GM21737 (cell line): ENCODE measurements at regions not wholly inside any gene's neighbourhood (a gene's known extent, or its start where the extent isn't known, plus 50 kb on each side); places are given as distances from the start of the nearest gene placed in this dataset.

Experiments used
- ATAC-seq: cut with Tn5 transposase; IDR thresholded peaks from one replicate; pipeline ENCODE4 v1.9.1; 2021; ENCODE audit warnings: mild to moderate bottlenecking, moderate library complexity; ENCODE audit not compliant: unreplicated experiment

DNA sequence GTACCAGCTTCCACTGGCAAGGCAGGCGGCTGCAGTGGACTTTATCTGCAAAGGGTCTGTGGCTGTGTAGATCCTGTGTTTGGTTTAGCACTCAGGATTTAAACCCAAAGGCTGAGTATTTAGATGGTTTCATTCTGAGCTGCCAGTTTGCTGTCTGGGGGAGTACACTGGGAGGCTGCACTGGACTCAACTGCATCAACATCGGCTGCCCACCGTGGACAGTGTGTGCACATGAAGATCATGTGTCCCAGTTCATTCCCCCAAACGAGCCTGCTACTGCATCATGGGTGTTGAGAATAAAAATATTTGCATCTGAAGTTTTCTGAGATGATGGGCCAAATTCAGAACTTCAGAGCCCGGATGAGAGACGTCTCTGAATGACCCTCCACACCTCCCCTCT, 328.6 kb upstream of the SHH start:
- no peak for ATAC-seq

DNA sequence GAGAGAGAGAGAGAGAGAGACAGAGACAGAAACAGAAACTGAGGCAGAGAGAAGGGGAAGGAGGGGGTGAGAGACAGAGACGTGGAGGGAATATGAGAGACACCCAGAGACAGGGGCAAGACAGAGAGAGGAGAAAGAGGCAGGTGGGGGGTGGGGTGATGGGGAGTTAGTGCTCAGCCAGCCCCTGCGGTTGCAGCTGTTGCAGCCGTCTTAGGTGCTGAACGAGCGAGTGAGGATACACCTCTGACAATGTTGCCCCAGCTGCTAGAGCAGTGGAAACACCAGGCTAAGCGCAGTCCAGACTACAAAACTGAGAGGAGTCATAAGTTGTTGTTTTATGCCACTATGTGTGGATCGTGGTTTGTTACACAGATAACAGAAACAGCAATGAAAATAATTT, 328.2 kb upstream of the SHH start:
- ATAC-seq = no peak

DNA sequence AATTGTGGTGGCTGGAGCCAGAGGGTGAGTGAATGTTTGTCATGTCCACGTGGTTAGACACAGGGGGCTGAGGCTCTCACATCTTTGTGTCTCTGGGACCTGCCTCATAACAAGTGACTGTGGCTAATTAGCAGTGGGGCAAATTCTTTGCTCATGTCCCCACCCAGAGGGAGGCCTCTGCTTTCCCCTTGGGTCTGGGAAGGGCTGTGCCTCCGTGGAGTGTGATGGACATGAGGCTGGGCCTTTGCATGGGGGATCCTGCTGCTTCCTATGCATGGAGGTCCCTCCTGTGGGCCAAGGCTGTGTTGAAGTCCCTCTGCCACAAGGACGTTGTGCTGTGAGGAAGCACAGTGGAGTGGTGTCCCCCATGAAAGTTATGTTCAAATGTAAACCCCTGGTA, 327.4 kb upstream of the SHH start:
- no peak for ATAC-seq

DNA sequence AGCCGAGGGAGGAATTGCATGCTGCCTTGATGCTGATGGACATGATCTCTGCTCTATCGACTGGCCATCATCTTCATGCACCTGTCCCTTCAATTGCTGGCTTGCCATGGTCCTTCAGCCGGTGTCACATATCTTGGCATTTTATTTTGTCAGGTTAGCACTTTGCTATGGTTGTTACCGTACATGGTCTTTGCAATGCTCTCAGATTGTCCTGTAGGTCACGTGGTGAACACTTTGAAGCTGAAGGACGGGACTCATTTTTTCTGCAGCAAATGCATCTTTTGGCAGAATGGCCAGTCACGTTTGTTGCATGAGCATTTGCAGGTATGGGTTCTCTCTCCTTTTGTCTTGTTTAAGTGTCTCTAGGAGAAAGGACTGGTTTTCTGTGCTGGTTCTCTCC, 326.8 kb upstream of the SHH start:
- no peak for ATAC-seq

DNA sequence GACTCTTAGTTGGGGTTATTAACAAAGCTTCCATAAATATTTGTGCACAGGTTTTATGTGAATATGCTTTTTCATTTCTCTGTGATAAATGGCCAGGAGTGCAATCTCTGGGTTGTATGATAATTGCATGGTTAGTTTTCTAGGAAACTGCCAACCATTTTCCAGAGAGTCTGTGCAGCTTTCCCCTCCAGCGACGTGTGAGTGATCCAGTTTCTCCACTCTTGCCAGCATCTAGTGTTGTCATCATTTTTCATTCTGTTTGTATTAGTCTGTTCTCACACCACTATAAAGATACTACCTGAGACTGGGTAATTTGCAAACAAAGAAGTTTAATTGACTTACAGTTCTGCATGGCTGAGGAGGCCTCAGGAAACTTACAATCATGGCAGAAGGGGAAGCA, 319.6 kb upstream of the SHH start:
- no peak for ATAC-seq

DNA sequence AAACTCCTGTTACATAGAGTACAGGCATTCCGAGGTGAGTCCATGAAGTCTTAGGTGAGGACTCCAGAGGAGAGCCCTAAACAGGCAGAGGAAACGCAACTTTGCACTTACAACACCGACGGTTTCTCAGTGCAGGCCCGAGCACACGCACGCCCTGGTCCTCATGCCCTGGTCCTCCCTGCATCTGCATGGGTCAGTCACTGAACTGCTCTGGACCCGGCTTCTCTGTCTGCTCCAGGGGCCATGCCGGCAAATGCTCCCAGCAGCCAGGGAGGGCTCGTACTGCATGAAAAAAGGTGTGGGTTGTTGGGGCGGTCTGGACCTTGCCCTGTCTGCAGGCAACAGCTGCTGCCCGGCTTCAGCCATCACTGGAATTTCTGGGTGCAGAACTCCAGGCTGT, 317.3 kb upstream of the SHH start:
- ATAC-seq = no peak

DNA sequence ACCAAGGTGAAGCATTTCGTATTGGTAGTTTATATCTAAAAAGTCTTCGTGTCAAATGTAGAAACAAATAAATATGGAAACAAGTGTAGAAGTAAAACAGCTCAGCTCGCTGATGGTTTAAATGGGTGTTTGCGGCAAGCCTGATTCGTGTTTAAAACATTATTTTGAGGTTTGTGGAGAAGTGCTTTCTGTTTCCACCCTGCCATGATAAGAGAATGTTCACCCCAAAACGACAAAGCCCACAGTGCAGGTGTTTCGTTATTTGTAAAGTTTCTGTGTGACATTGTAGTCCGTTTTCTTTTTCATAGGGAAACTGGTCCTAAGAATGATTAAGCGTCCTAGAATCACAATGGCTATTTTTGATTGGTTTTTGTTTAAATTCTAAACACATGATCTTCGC, 316.2 kb upstream of the SHH start:
- no peak for ATAC-seq

DNA sequence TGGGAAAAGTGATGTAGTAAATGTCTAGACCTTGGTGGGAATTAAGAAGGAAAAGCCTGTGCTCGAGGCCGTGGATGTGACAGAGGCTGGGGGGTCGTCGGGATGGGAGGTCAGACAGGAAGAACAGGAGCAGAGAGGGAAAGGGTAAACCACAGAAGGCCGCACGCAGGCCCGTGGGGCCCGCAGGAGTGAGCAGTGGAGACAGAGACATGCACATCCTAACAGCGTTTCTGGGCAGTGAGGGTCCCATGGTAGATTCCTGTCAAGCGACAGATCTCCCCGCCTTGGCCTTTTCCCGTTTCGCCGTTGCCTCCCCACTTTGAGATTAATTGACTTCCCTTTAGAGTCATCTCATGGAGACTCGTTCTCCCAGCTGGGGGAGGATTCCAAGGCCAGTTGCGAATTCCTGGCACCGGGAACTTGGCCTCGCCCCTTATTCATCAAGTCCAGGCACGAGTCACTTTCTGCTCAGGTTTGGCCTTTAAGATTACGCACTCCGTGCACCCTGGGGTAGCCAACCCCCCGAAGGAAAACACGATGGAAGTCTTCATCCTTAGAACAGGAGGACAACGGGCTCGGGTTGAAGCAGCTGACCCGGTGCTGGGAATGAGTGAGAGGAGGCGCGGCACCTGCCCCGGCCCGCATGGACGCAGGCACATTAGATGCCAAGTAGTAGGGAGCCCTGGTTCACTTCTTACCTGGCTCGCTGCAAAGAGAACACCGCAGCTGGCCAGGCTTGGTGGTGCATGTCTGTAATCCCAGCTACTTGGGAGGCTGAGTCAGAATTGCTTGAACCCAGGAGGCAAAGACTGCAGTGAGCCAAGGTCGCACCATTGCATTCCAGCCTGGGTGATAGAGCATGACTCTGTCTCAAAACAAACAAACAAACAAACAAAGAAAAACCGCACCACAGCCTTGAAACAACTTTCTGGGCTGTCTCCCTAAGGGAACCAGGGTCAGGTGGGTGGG, 315.2 kb upstream of the SHH start:
- no peak for ATAC-seq

DNA sequence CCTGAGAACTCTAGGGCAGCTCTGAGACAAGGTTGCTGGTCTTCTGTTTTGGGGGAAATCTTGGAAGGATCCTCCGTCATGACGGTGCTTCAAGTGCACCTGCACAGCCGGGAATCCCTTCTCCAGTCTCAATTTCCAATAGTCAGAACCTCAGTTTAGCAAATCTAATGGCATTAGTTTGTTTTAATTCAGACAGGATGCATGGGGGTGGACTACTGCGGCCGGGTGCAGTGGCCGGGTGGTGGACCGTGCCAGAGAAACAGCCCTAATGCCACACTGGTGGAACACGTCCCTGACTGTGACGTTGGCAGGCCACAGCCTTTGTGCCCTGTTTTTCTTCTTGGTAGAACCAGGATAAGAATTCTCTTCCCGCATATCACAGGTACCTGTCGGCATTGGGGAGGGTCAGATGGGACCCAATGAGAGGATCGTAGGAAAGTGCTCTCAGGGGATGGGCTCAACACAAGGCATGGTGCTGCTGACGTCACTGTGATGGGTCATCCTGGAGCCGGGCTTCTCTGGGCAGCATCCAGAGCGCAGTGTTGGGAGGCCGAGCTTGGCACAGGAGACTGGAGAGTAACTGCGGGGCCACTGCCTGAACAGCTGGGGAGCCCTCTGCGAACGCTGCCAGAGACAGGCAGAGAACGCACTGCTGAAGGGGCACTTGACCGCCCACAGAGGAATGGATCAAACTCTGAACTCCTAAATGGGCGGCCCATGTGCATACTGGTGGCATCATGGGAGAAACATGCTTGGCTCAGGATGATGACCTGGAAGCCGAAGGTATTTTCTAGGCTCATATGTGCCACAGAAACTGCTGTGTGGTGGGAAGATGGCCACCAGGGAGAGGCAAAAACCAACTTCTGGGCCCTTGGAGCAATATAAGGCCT, 313.8 kb upstream of the SHH start:
- ATAC-seq = no peak

DNA sequence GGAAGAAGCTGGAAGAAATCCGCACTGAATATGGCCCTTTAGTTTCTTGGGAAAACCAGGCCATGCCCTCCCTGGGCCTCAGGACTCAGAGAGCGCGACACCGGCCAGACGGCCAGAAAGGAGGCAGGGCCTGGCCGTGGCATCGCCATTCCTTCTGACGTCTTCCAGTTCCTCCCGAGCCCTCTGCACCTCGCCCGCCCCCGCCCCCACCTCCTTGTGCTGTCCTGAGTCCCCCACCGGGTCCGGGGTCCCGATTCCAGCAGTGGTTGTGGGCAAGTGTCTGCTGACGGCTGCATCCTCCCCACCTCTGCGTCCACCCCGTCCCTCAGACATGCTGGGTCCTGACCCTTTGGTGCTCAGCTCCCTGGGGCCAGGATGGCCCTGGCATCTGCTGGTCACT, 312.1 kb upstream of the SHH start:
- ATAC-seq = no peak

DNA sequence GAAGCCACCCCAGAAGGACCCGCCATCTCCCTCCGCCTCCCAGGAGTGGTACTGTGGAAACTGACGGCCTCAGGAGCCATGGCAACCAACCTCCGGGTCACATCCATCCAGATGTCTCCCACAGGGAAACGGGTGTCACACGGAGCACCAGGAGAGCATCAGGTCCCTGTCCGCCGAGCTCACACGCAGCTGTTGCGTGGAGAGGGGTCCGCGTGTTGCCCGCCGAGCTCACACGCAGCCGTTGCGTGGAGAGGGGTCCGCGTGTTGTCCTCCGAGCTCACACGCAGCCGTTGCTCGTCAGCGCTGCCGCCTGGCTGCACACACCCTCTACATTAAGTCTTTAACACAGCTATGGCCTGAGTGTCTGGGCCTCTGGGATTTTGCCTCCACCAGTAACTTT, 311.1 kb upstream of the SHH start:
- ATAC-seq = no peak

DNA sequence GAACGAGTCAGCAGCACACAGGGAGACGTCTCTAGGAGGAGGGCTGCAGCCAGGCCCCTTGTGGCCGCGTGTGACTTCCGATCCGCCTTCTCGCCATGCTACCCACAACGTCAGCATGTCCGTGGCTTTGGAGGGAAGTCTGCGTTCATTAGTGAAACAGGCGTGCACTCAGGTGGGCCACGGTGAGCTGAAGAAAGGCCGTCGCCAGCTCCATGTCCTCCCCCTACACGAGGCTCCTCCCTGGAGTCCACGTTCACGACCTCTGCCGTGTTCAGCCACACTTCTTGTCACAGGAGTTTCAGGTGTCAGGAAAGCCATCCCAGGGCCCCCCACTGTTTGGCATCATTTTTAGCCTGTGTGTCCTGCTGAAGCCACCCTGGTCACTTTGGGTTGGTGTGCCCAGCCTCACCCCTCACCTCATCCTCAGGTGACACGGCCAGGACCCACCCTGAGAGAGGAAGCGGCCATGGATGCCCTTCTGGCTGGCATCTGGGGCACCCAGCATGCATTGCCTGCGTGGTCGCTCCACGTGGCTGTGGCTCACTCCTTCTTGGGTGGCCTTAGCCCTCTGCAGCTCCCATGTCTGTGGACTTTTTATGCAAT, 310.6 kb upstream of the SHH start:
- no peak for ATAC-seq

DNA sequence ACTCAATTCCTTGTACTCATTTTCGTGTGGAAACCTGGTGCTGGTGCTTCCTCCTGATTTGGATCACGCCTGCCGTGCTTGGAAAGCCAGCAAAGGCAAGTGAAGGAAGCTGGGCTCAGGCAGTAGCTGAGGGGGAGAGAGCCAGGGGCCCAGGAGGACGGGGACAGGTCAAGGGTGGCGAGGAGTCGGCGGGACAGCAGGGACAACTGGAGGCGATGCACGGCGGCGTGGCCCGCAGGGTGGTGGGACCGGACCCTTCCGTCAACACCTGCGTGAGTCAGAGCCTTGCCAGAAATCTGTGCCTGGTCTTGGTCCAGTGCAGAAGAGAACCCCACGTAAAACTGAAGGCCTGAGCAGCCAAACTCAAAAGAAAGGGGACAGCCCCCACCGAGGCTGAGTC, 309.7 kb upstream of the SHH start:
- no peak for ATAC-seq

DNA sequence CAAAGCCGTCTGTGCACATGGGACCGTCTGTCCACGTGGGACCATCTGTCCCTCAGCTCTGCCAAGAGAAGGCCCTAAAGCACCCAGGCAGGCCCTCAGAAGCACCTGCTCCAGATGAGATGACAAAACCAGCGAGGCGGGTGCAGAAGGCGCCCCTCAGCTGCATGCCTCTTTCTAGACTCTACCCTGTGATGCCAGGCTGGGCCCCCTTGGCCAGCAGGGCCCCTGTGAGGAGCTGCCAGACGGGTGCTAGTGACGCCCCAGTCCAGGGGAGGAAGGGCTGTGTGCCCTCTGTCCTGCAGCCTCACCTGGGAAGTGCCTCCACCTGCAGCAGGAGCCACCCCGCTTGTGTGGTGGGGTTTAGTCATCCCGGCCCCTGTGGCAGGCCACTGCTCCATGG, 309.2 kb upstream of the SHH start:
- ATAC-seq = no peak

DNA sequence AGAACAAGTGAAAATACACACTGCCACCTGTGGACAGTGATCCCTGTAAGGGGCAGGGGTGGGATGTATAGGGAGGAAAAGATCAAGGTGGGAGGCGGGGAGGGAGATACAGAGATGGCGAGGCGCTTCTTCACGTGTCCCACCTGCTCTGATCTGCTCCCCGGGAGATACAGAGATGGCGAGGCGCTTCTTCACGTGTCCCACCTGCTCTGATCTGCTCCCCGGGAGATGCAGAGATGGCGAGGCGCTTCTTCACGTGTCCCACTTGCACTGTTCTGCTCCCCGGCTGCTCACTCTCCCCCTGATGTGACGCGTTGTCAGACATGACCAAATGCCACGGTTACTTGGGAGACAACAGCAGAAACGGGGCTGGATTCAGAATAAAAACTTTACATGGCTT, 308.3 kb upstream of the SHH start:
- ATAC-seq = no peak

DNA sequence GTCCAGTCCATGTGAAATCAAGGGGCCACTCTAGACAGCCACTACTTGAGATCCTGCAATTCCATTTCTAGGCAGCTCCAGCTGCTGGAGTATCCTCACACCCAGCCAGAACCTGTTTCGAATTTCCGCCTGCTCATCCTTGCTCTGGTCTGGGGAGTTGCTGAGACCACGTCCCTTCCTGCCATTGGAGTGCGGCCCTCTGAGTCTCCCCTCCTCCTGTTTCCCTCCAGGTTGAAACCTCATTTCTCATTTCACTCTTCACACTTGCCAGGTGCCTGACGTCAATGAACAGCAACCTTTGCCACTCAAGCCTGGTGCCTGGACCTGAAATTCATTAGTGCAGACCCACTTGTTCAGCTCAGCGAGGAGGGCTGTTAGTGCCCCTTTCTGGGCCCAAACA, 307.5 kb upstream of the SHH start:
- ATAC-seq = no peak

DNA sequence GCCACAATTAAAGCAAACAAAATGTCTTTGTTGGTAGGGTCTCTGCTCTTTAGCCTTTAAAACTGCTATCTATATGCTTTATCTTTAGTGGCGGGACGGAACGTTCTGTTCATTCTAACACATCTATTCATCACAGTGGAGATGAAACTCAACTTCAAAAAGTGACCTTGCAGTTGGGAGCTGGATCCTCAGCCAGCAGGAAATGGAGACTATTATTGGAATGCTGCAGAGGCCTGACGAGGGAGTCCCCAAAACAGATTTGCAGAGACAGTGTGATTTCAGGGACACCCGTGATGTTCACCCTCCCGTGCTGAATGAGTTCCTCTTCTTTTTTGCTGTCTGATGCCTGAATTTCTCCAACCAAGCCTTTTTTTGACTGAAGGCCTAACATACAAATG, 306.0 kb upstream of the SHH start:
- no peak for ATAC-seq

DNA sequence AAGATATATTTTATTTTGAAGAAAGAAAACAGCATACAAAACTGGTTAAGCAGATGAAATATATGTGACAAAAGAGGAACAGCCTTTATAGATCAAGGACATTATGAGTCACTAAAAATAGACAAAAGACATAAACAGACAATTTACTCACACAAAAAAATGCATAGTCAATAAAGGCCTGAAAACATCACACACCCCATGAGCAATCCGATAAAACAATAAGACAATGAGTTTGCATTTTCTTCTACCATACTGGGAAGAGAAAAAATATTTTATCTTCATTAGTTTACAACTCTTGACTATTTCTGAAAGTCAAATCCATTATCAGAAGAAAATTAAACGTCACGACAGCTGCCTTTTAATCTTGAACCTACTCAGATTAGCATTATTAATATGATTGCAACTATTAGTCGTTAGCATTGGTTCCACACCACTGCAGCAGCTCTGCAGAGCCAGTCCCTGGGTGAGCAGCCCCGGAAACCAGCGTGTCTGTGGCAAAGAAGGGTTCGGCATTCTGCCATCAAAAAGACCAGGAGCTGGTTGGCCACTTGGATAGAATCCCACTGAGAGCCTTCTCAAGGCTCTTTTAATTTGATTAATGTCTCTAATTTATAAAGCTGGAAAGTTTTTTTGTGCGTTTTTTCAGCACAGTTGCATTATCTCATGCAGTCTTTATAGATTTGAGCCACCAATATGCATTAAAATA, 305.4 kb upstream of the SHH start:
- ATAC-seq = no peak

DNA sequence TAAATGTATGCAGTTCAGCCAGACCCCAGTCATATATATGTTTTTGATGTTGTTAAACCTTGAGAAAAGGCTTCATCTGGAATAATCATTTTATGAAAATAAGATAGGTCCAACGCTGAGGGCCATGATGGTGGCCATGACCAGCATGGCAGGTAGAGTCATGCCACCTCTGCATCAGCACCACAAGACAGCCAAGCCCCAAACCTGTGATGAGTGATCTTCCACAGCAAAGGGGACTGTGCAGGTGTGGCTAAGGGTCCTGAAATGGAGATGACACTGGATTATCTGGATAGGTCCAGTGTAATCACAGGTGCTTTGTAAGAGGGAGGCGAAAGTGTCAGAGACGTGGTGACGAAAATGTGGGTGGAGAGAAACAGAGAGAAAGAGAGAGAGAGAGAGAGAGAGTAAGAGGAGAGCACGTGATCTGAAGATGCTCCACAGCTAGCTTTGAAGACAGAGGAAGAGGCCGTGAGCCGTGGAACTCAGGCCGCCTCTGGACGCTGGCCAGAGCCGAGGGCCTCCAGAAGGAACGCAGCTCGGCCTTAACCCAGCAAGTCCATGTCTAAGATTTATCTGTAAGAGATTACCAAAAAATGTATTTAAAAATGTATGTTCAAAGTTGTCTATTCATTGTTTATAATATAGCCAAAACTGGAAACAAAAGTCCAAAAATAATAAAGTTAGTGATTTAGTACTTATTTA, 304.4 kb upstream of the SHH start:
- ATAC-seq = no peak

DNA sequence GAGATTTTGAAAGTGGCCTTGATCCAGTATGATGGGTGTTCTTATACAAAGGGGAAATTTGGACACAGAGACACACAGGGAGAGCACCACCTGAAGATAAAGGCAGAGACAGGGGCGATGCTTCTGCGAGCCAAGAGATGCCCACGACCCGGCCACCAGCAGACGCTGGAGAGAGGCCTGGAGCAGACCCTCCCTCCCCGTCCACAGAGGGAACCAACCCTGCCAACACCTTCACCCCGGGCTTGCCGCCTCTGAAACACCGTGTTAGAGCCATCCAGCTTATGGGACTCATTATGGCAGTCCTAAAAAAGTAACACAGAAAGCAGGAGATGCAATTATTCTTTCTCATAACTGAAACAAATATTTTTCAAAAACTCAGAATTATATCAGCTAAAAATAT, 303.3 kb upstream of the SHH start:
- ATAC-seq = no peak
